Hepatocyte (in vitro differentiated cells): ENCODE measurements at regions not wholly inside any gene's neighbourhood (a gene's known extent, or its start where the extent isn't known, plus 50 kb on each side); places are given as distances from the start of the nearest gene placed in this dataset.

Source experiments
- EZH2 ChIP-seq: fragments of 200-600 bp; sonication (generic); IDR thresholded peaks from 2 replicates; pipeline ENCODE4 v1.6.1; 2016; ENCODE audit warnings: antibody characterized with exemption, mild to moderate bottlenecking, borderline replicate concordance
- TF ChIP-seq, protein P1 (sequence below): fragments of 200-600 bp; sonication (generic); IDR thresholded peaks from 2 replicates; pipeline ENCODE4 v1.5.1; 2016; ENCODE audit warnings: antibody characterized with exemption, mild to moderate bottlenecking; ENCODE audit not compliant: poor library complexity

- TF ChIP-seq EZH2: no peak
- TF ChIP-seq, protein P1, sequence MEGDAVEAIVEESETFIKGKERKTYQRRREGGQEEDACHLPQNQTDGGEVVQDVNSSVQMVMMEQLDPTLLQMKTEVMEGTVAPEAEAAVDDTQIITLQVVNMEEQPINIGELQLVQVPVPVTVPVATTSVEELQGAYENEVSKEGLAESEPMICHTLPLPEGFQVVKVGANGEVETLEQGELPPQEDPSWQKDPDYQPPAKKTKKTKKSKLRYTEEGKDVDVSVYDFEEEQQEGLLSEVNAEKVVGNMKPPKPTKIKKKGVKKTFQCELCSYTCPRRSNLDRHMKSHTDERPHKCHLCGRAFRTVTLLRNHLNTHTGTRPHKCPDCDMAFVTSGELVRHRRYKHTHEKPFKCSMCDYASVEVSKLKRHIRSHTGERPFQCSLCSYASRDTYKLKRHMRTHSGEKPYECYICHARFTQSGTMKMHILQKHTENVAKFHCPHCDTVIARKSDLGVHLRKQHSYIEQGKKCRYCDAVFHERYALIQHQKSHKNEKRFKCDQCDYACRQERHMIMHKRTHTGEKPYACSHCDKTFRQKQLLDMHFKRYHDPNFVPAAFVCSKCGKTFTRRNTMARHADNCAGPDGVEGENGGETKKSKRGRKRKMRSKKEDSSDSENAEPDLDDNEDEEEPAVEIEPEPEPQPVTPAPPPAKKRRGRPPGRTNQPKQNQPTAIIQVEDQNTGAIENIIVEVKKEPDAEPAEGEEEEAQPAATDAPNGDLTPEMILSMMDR: no peak
These were observed 109.0 kb upstream of the ESRRG start for GRCh38 chr1:216832192-216832591.
